NCI-H1694 treated with DMSO at 0.1 percent for 48 hours (cell line): ENCODE measurements at regions not wholly inside any gene's neighbourhood (a gene's known extent, or its start where the extent isn't known, plus 50 kb on each side); places are given as distances from the start of the nearest gene placed in this dataset.
"Not testable (repeated sequence)": the region's sequence is repeated elsewhere in the genome, so short reads cannot be mapped to it uniquely, and the experiment has no call there.

ENCODE experiments used
- DNase-seq: peaks from one replicate; lab custom pipeline; 2025; lab: John Stamatoyannopoulos, UW

DNA sequence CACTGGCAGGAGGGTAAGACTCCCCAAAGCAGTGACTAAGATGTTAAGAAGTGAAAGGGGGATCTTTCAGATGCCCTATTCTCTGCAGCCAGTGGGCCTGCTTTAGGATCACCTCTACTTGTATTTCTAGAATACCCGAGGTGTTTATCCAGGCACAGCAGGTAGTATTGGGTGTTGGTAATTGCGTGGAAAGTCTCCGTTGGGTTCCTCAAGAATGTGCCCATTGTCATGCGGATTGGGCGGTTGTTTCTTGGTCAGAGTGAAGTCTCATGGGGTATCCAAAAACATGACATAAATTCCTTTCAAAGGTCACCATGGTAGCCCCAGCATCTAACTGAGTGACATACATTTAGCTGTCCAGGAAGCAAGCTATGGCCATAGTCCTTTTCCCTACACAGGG lies 308.8 kb downstream of the RPIA start:
- no peak for DNase-seq

DNA sequence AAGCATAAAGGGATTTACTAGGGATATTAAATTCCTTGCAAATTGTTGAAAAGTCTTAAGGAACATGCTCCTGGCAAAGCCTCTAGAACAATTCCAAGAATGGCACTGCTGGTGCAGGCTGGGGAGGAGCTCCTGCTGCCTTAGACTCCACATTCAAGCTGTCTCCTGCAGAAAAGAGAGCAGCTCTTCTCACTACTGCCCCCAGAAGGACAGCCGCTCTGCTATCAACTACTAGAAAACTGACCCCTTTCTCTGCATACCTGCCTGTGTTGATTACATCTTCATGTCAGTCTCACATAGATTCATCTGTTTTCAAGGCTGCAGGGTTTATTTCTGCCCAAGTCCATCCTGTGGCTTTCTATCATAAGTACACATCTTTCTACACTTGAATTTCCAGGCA lies 312.8 kb downstream of the RPIA start:
- DNase-seq: not testable (repeated sequence)

DNA sequence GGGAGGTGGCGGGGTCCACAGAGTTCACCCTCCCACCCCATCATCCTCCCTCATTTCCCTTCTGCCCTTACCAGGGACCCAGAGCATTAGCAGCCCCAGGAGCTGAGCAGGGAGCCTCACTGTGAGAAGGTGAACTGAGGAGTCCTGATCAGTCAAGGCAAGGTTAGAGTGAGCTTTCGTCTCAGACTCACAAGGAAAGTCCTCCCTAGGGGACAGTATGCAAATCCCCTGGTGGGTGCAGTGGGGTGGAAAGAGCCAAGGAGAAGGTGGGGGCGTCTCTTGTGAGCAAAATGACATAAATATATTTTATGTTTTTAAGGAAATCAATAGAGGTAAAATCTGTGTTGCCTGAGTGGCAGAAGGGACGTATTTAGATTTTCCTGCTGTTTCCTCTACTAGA lies 329.1 kb downstream of the RPIA start:
- not testable (repeated sequence) for DNase-seq

DNA sequence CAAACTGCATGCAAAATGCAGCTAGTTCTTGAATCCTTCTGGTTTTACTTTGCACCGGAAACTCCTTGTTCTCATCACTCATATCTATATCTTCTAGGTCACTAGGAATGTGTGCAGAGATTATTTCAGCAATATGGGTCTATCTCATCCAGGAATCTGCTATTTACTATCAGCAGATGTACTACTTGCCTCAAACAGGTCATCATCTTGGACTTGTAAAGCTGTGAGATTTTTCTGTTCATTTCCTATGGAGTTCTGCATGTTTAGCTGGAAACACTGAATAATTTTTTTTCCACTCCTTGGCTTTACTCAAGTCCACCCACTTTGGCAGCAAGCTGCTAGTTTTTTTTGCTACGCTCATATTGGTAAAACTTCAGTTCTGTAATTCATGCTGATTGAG lies 334.8 kb downstream of the RPIA start:
- DNase-seq: not testable (repeated sequence)

DNA sequence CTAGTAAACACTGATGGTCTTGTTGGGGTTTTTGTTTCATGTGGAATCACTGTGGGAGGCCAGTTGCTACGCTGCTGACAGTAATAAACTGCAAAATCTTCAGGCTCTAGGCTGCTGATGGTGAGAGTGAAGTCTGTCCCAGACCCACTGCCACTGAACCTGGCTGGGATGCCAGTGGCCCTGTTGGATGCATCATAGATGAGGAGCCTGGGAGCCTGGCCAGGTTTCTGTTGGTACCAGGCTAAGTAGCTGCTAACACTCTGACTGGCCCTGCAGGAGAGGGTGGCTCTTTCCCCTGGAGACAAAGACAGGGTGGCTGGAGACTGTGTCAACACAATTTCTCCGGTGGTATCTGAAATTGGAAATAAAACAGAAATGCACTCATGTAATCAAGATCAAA lies 335.6 kb downstream of the RPIA start:
- DNase-seq: not testable (repeated sequence)

DNA sequence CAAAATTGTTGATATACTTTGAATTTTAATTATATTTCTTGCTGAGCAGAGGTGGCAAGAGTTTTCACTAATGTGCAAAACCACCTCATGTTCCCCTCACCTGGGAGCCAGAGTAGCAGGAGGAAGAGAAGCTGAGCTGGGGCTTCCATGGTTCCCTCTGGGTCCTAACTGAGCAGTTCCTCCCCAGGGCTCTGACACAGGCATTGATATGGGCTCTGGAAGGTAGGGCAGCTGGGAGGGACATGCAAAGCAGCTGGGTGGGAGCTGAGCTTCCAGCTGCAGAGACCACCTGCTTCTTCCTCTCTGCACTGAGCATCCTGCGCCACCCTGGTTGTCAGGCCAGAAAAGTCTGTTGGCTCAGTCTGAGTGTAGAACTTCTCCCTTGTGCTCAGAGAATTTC lies 336.1 kb downstream of the RPIA start:
- not testable (repeated sequence) for DNase-seq

DNA sequence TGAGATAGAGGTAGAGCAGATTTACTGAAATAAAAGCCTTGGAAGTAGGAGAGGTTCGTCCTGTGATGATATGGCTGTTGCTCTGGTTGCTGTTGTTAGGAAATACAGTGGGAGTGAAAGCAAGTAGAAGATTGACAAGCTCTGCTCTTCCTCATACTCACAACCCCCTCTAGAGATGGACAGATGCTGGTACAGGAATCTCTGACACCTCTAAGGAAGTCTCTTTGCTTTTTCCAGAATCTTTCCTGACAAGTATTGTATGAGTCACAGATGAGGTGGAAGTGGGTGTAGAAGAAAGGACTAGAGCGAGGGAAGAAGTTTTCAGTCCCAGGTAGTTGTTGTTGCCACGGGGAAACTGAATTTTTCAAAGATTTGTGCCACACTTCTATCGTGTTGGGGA lies 337.8 kb downstream of the RPIA start:
- not testable (repeated sequence) for DNase-seq

DNA sequence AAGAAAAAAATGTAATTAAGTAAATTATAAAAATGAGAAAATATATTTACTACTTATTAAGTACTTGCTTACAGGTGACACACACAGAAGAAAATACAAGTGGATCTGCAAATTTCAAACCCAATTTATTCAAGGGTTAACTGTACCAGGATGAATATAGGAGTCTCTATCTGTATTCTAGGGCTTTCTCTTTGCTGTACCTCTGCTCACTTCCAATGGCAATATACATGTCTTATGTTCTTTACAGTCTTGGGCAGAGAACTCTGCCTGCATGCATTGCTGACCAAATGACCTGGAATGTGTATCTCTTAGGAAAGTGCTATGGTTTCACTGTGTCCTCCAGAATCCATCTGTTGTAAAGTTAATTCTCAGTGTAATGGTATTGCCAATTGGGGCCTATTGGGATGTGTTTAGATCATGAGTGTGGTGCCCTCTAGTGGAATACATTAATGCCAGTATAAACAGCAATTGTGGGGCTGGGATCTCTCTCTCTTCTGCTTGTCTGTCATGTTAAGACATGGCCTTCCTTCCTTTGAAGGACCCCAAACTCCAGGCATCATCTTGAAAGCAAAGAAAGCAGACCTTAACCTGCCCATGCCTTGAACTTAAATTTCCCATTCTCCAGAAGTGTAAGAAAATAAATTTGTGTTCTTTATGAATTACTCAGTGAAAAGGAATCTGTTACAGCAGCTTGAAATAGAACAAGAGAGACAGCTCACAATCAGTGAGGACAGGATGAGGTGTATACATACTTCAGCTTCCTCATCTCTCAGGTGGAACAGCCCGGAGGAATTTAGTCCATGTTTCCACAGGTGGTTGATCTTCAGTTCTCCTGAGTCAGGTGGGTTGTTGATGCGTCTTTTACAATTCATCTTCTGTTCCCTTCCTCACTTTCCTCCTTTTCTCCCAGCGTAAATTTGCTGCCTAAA lies 356.9 kb downstream of the RPIA start:
- peak; percentile 17 for DNase-seq

DNA sequence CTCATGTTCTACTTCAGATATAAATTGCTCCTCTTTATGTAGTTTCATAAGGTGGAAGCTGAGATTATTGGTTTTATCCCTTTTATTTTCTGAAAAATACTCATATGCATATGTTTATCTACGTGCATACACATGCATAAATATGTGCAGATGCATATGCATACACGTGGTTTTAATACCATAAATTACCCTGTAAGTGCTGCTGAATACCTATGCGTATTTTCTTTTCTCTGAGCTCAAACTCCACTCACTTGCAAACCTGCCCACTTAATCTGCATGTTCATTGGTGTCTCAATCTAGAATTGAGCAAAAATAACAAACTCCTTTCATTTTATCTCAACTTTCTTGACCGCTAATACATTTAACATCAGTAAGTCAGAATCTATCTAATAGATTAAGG lies 367.1 kb downstream of the RPIA start:
- not testable (repeated sequence) for DNase-seq

DNA sequence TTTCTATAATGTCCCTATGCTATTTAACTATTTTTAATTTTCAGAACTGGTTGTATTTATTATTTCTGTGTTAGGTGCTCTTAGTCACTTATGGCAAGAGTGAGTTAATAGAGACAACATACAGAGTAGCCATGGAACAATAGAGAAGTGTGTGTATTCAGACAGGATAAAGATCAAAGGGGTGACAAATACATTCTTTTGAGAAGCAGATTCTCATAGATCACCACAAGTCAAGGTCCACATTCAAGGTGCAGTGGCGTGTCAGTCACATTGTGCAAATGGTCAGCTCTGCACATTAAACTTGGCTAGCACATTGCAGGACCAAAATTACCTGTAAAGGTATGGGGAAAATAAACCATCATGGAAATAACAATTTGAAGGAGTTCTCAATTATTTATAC lies 369.7 kb downstream of the RPIA start:
- not testable (repeated sequence) for DNase-seq

DNA sequence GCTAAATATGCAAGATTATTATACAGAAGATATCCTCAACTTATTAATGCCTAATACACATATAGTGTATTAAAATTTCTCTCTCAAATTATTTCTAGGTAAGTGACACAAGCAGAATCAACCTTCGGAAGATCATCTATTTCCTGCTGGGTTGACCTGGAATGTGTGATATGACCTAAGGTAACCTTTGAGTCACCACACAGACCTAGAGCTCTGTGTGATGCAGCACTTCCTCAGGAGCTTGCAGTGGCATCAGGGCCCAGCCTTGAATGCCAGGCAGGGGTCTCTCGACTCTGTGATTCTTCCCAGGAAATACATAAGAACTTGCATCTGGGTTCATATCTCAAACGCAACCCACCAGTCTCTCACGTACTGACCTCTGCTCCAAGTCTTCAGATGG lies 385.3 kb downstream of the RPIA start:
- not testable (repeated sequence) for DNase-seq

DNA sequence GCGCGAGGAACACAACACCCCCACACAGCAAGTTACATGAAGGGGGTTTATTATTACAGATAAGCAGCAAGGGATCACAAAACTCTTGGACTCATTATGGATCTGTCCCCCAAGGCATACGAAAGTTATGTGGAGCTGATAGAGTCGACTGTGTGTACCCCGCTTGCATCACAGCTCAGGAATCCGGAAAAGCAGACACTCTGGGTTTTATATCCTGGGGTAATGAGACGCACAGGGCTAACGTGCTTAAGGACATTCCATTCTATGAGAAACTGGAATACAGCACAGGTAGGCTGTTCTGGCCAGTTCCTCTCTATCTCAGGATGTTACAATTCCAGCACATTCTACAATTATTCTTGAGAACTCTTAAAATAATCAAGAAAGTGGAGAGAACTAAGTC lies 401.4 kb downstream of the RPIA start:
- DNase-seq: not testable (repeated sequence)

DNA sequence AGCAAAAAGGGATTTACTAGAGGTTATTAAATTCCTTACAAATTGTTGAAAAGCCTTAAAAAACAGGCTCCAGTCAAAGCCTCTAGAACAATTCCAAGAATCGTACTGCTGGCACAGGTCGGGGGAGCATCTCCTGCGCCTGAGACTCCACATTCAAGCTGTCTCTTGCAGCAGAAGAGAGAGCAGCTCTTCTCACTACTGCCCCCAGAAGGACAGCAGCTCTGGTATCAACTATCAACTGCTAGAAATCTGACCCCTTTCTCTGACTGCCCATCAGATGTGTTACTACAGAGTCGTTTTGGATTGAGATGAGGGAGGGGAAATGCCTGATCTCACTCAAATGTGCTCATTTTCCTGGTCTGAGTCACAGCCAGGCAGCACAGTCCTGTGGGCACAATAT lies 403.6 kb downstream of the RPIA start:
- DNase-seq: not testable (repeated sequence)

DNA sequence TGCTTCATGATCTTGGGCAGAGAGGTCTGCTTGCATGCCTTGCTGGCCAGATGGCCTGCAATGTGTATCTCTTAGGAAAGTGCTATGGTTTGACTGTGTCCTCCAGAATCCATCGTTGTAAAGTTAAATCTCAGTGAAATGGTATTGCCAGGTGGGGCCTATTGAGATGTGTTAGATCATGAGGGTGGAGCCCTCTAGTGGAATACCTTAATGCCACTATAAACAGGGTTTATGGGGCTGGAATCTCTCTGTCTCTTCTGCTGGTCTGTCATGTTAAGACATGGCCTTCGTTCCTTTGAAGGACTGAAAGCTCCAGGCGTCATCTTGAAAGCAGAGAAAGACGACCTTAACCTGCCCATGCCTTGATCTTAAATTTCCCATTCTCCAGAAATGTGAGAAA lies 411.1 kb downstream of the RPIA start:
- DNase-seq: not testable (repeated sequence)

DNA sequence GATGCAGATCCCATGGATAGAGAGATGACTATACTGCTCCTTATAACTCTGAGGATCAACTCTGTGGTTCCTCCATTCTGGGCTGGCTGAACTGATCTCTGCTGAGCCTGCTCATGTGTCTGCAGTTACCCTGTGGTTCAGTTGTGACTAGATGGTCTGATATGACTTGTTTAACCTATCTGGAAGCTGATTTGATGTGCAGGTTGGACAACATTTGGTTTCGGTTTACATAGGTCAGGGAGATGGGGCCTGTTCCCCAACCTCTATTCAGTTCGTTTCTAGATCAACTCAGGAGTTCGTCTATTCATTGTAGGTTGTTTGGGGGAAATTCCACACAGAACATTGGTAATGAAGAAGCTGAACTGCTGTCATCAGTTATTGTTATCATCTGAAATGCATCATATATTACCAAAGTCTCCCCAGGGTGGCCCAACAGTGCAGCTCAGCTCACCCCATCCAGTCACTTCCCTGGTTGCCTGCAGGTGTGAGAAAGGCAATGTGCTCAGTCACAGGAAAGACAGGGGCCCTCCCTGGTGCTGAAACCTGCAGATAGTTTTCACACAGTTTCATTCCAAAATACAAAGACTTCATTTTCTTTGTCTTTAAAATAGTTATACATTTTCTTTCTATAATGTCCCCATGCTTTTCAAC lies 415.0 kb downstream of the RPIA start:
- DNase-seq: not testable (repeated sequence)

DNA sequence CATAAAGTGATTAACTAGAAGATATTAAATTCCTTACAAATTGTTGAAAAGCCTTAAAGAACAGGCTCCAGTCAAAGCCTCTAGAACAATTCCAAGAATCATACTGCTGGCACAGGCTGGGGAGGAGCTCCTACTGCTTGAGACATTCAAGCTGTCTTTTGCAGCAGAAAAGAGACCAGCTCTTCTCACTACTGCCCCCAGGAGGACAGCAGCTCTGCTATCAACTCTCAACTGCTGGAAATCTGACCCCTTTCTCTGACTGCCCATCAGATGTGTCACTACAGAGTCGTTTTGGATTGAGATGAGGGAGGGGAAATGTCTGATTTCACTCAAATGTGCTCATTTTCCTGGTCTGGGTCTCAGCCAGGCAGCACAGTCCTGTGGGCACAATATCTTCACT lies 421.0 kb downstream of the RPIA start:
- not testable (repeated sequence) for DNase-seq

DNA sequence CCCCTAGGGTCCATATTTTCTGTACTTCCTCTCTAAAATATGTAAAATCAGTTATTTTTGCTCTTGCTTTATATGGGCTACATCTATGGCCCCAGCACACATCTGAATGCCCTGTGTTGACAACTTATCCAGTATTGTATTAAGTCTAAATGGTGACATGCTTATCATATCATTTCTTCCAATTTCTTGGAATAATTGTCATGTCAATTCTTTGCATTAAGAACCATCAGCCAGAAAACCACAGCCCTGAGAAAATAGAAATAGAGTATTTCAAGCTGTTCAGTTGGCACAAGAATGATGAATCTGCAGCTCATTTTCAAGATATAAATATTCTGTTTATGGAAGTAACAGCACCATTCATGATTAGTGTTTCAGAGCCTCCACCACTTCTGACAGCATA lies 421.8 kb downstream of the RPIA start:
- not testable (repeated sequence) for DNase-seq

DNA sequence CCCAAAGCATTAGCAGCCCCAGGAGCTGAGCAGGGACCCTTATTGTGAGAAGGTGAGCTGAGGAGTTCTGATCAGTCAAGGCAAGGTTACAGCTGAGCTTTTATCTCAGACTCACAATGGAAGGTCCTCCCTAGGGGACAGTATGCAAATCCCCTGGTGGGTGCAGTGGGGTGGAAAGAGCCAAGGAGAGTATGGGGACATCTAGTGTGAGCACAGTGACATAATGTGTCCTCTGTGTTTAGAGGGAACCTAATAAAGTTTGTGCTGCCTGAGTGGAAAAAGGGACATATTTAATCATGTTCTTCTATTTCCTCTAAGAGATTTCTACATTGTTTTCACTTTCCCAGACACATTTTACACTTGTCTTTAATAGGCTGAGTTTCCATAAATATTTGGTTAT lies 438.0 kb downstream of the RPIA start:
- DNase-seq: not testable (repeated sequence)

DNA sequence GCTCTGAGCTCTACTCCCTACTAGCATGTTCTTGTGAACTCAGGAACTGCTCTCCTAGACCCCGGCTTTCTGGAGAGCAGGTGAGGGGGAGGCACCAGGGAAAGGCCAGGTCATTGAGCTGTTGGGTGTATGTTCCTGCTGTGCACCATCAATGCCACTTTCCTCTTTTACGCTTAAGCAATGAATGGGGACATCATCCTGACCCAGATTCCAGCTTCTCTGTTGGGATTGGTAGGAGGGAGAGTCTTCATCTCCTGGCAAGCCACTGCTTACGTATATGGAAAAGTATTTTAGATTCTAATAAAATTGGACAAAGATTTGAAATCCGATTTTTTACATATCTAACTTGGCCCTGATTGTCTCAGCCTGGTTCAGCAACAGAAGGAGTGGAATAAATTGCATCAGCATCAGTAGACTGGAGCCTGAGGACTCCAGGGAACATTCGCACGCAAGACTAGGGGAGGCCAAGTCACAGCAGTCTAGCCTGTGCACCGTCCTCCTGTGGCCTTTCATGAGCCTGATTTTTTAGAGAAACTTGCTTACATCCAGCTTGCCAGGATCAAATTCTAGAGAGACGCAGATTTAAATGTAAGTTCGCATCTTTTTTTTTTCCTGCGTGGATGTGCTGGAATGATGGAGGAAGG lies 439.3 kb downstream of the RPIA start:
- not testable (repeated sequence) for DNase-seq

DNA sequence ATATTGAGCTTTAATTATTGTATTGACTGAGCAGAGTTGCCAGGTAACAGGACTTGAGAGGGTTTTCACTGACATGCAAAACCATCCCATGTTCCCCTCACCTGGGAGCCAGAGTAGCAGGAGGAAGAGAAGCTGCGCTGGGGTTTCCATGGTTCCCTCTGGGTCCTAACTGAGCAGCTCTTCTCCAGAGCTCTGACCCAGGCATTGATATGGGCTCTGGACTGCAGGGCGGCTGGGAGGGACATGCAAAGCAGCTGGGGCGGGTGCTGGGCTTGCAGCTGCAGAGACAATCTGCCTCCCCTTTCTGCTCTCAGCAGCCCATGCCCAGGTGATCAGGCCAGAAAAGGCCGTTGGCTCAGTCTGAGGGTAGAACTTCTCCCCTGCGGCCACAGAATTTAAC lies 451.5 kb downstream of the RPIA start:
- DNase-seq: not testable (repeated sequence)

DNA sequence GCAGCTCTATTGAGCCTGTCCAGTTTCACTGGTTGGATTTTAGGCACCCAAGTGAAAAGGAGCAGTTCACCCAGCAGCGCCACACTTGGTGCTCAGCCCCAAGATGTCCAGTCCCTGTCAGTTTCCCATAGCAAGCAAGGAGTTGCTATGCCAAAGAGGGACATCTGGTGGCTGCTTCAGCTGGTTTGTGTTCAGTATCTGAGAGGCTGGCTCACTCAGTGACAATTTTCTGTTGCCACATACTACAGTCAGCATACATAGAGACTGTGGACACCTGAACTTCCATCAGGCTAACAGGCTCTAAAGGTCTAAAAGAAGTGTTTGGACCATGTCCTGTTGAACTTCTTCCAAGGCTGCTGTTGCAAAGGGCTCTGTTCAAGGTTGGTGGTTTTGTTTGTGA lies 453.9 kb downstream of the RPIA start:
- DNase-seq: not testable (repeated sequence)

DNA sequence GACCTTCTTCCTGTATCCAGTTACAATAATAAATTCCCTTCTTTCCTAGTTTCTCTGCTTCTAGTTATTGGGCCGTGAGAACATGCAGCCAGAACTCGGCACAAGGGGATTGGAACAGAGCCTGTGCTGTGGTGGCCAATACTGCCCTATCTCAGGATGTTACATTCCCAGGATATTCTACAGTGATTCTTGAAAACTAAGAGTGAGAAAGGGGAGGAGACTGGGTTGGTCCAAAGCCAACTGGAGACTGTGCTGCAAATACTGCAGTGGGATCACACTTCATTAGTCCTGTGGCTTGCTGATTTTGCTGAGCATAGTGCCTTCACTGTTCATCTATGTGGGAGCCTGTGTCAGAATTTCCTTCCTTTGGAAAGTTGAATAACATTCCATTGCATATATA lies 456.8 kb downstream of the RPIA start:
- DNase-seq: not testable (repeated sequence)

DNA sequence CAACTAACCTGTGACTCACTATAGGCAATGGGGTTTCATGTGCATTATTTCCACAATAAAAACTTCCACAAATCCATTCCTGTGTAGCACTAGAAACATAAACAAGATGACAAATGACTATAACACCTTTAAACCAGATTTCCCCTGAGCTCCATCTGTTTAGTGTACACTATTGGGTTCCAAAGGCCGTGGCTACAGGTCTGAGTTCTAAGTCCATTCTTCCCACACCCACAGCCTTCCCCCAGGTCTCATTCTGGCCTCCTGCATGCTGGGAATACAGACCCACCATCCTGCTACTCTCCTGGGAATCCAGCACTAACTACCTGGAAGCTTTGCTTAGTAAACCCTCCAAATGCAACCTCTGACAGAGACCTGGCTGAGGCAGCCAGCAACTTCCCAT lies 460.2 kb downstream of the RPIA start:
- not testable (repeated sequence) for DNase-seq
